IMR-90 (cell line): ENCODE measurements at regions not wholly inside any gene's neighbourhood (a gene's known extent, or its start where the extent isn't known, plus 50 kb on each side); places are given as distances from the start of the nearest gene placed in this dataset.

Experiments used
- ATAC-seq: fragments of 200-7000 bp; cut with Tn5 transposase; 2 replicates; pipeline ENCODE4 v1.9.1; 2020; ENCODE audit warnings: low read depth, mild to moderate bottlenecking, moderate library complexity
- BruUV-seq: library from RNA; stranded (reverse); fragments of 400-500 nt; replicated peaks from 2 replicates; lab custom pipeline; 2021; lab: Mats Ljungman, UMichigan
- CTCF ChIA-PET: fragments of 300-600 bp; formaldehyde crosslinking; extraction: SDS; loops from one replicate; lab custom pipeline; 2021; ENCODE audit warnings: antibody characterized with exemption; lab: Yijun Ruan, JAX
- POLR2A ChIA-PET: fragments of 300-600 bp; sonication (Branson Sonifier 250); formaldehyde crosslinking; loops from one replicate; lab custom pipeline; 2022; ENCODE audit warnings: antibody characterized with exemption; ENCODE audit not compliant: unreplicated experiment; lab: Charles Lee
- DNase-seq: peaks from one replicate; pipeline ENCODE4 v3.0.0; 2013
- H2AFZ ChIP-seq: replicated peaks from 2 replicates; pipeline ENCODE3; 2013; ENCODE audit warnings: low read length, mild to moderate bottlenecking; ENCODE audit not compliant: poor library complexity
- H2AK5ac ChIP-seq: 2 replicates; pipeline ENCODE4 v1.6.1; 2013; ENCODE audit warnings: low read depth, low read length, inconsistent platforms
- H2AK9ac ChIP-seq: replicated peaks from 2 replicates; pipeline ENCODE3; 2013; ENCODE audit warnings: mild to moderate bottlenecking, low read depth, low read length, moderate library complexity; ENCODE audit not compliant: poor library complexity
- H2BK120ac ChIP-seq: 2 replicates; pipeline ENCODE4 v1.6.1; 2013; ENCODE audit warnings: low read depth, low read length, inconsistent platforms
- H2BK15ac ChIP-seq: 3 replicates; pipeline ENCODE4 v1.6.1; 2013; ENCODE audit warnings: low read depth, low read length, inconsistent platforms
- H2BK20ac ChIP-seq: 2 replicates; pipeline ENCODE4 v1.6.1; 2013; ENCODE audit warnings: low read depth, mild to moderate bottlenecking, inconsistent platforms, low read length, moderate library complexity
- H2BK5ac ChIP-seq: 2 replicates; pipeline ENCODE4 v1.6.1; 2013; ENCODE audit warnings: mild to moderate bottlenecking, low read depth, low read length, inconsistent platforms; ENCODE audit not compliant: poor library complexity, severe bottlenecking
- H3K14ac ChIP-seq: replicated peaks from 2 replicates; pipeline ENCODE4 v1.6.1; 2013; ENCODE audit warnings: low read depth, low read length, inconsistent platforms
- H3K18ac ChIP-seq: 2 replicates; pipeline ENCODE4 v1.6.1; 2013; ENCODE audit warnings: low read depth, low read length, control low read depth
- H3K23ac ChIP-seq: 2 replicates; pipeline ENCODE4 v1.6.1; 2013; ENCODE audit warnings: low read depth, low read length, inconsistent platforms
- H3K27ac ChIP-seq: 2 replicates; pipeline ENCODE4 v1.5.1; 2013; ENCODE audit warnings: mild to moderate bottlenecking, control low read depth, low read length; ENCODE audit not compliant: insufficient read depth
- H3K27me3 ChIP-seq: 2 replicates; pipeline ENCODE4 v1.6.1; 2013; ENCODE audit warnings: low read length; ENCODE audit not compliant: control insufficient read depth, insufficient read depth
- H3K36me3 ChIP-seq: 2 replicates; pipeline ENCODE4 v1.6.1; 2013; ENCODE audit warnings: low read length, mixed read lengths; ENCODE audit not compliant: control insufficient read depth, insufficient read depth
- H3K4ac ChIP-seq: 2 replicates; pipeline ENCODE4 v1.6.1; 2013; ENCODE audit warnings: low read depth, low read length, inconsistent platforms
- H3K4me1 ChIP-seq: 2 replicates; pipeline ENCODE4 v1.6.1; 2013; ENCODE audit warnings: low read length, mixed read lengths; ENCODE audit not compliant: control insufficient read depth, insufficient read depth
- H3K4me2 ChIP-seq: 2 replicates; pipeline ENCODE4 v1.6.1; 2013; ENCODE audit warnings: low read depth, mild to moderate bottlenecking, control low read depth, low read length, moderate library complexity
- H3K4me3 ChIP-seq: 2 replicates; pipeline ENCODE4 v1.5.1; 2013; ENCODE audit warnings: low read depth, mild to moderate bottlenecking, control low read depth, low read length, moderate library complexity; ENCODE audit not compliant: insufficient read depth
- H3K56ac ChIP-seq: 2 replicates; pipeline ENCODE4 v1.6.1; 2013; ENCODE audit warnings: low read length, inconsistent platforms; ENCODE audit not compliant: insufficient read depth; ENCODE audit errors: extremely low read depth
- H3K79me1 ChIP-seq, 2 experiments: 2 replicates each; pipeline ENCODE4 v1.6.1; 2013; ENCODE audit warnings: low read length in 2 of 2, inconsistent platforms in 1 of 2, low read depth in 1 of 2
- H3K9ac ChIP-seq: 2 replicates; pipeline ENCODE4 v1.6.1; 2013; ENCODE audit warnings: low read depth, low read length, control low read depth
- H3K9me1 ChIP-seq: 2 replicates; pipeline ENCODE4 v1.6.1; 2013; ENCODE audit warnings: low read length, inconsistent platforms; ENCODE audit not compliant: insufficient read depth
- H3K9me3 ChIP-seq: 2 replicates; pipeline ENCODE4 v1.6.1; 2013; ENCODE audit warnings: low read length; ENCODE audit not compliant: control insufficient read depth, insufficient read depth
- H4K20me1 ChIP-seq: 2 replicates; pipeline ENCODE4 v1.6.1; 2013; ENCODE audit warnings: low read length, inconsistent platforms; ENCODE audit not compliant: insufficient read depth
- H4K5ac ChIP-seq: 2 replicates; pipeline ENCODE4 v1.6.1; 2013; ENCODE audit warnings: mild to moderate bottlenecking, low read depth, low read length, control low read depth
- H4K8ac ChIP-seq, 2 experiments: 2 replicates each; pipeline ENCODE4 v1.6.1; 2013; ENCODE audit warnings: low read depth in 2 of 2, low read length in 2 of 2, control low read depth in 1 of 2, inconsistent platforms in 1 of 2
- H4K91ac ChIP-seq: 2 replicates; pipeline ENCODE4 v1.6.1; 2013; ENCODE audit warnings: low read depth, low read length, inconsistent platforms; ENCODE audit not compliant: insufficient read depth
- CEBPB ChIP-seq: IDR thresholded peaks from 2 replicates; pipeline ENCODE4 v1.6.1; 2012; ENCODE audit warnings: low read depth, low read length, improper control_type of control experiment
- MAZ ChIP-seq: IDR thresholded peaks from 2 replicates; pipeline ENCODE4 v1.6.1; 2012; ENCODE audit warnings: low read depth, mild to moderate bottlenecking, low read length, improper control_type of control experiment, moderate library complexity, borderline replicate concordance
- NFE2L2 ChIP-seq: fragments of 150-350 bp; IDR thresholded peaks from 2 replicates; pipeline ENCODE4 v1.6.1; 2016; ENCODE audit warnings: low read depth, mild to moderate bottlenecking, low read length
- RAD21 ChIP-seq: IDR thresholded peaks from 2 replicates; pipeline ENCODE4 v1.6.1; 2012; ENCODE audit warnings: low read length, improper control_type of control experiment
- RCOR1 ChIP-seq: IDR thresholded peaks from 2 replicates; pipeline ENCODE4 v1.6.1; 2012; ENCODE audit warnings: mild to moderate bottlenecking, low read length, improper control_type of control experiment; ENCODE audit not compliant: insufficient replicate concordance
- USF2 ChIP-seq: fragments of 150-350 bp; IDR thresholded peaks from 2 replicates; pipeline ENCODE4 v1.6.1; 2017; ENCODE audit warnings: mild to moderate bottlenecking, antibody characterized with exemption, low read length, low read depth
- WGBS, 2 experiments: methylation state at CpG; one replicate each; pipeline versions ENCODE4 v1.1.5 to v1.1.7; 2013; ENCODE audit warnings: missing lambda C conversion rate in 2 of 2; ENCODE audit not compliant: insufficient read length in 1 of 2; ENCODE audit errors: extremely low coverage in 2 of 2; 5-methylcytosine and 5-hydroxymethylcytosine counted together
- dilution Hi-C: fragments of 300-500 bp; cut with HindIII; formaldehyde crosslinking; loops from one replicate; pipeline ENCODE4 v1.14.3; 2018; ENCODE audit warnings: low sequenced_read_pairs; ENCODE audit not compliant: unreplicated experiment
- in situ Hi-C: fragments of 300-500 bp; cut with MboI; formaldehyde crosslinking; loops from 3 replicates; pipeline ENCODE4 v1.14.3; 2019; ENCODE audit warnings: low sequenced_read_pairs, inconsistent platforms, mixed read lengths
- intact Hi-C: fragments of 100-400 bp; cut with micrococcal nuclease; formaldehyde crosslinking; loops from 2 replicates; pipeline ENCODE4 v1.10.0; 2022

- Histone ChIP-seq H4K91ac (no peak overlapping the region), H3K18ac (no peak overlapping the region), H3K9ac (no peak overlapping the region), H3K4me3 (no peak overlapping the region), H2AK5ac (no peak overlapping the region), H3K56ac (no peak overlapping the region), H3K4me1 (no peaks in the 10 kb centered on the region), H2BK20ac (no peak overlapping the region), H2BK15ac (no peak overlapping the region), H3K36me3 (no peaks in the 10 kb centered on the region), H3K79me1 (no peaks in the 10 kb centered on the region), H4K5ac (no peak overlapping the region), H3K9me1 (no peaks in the 10 kb centered on the region), H2BK120ac (no peak overlapping the region), H2AFZ (no peak overlapping the region), H3K23ac (no peak overlapping the region), H3K4me2 (no peak overlapping the region), H3K4ac (no peak overlapping the region), H3K9me3 (no peaks in the 10 kb centered on the region), H3K14ac (no peak overlapping the region), H3K27me3 (peaks cover 14% of the 10 kb centered on the region), H4K8ac (no peak overlapping the region), H3K27ac (no peak overlapping the region), H2AK9ac (no peak overlapping the region), H2BK5ac (no peak overlapping the region), H4K20me1 (no peaks in the 10 kb centered on the region)
- WGBS, 2 experiments = no CpG with 5 or more reads among the region's 1 CpG
- BruUV-seq = no TSS peak
- TF ChIP-seq RCOR1 (no peak), NFE2L2 (no peak), MAZ (no peak), RAD21 (no peak), USF2 (no peak), CEBPB (no peak)
- ATAC-seq (no peak), DNase-seq (no peak)
- ChIA-PET CTCF (no interaction called here), POLR2A (no interaction called here)
- dilution Hi-C loops (no loop called here), intact Hi-C loops (no loop called here), in situ Hi-C loops (no loop called here)
These were observed 302.3 kb downstream of the HIVEP2 start for GRCh38 chr6:142642651-142643050.
